Stimulated activated CD4-positive, alpha-beta T cell treated with anti-CD3 and anti-CD28 coated beads, Interleukin-4, amount 100 ng/mL, for 1 hour (primary cell): ENCODE measurements at regions not wholly inside any gene's neighbourhood (a gene's known extent, or its start where the extent isn't known, plus 50 kb on each side); places are given as distances from the start of the nearest gene placed in this dataset.

Source experiments
- DNase-seq: peaks from one replicate; pipeline ENCODE4 v3.0.0-alpha.2; 2020

- no peak for DNase-seq
Observed at GRCh38 chr2:62447411-62447810, 58.6 kb downstream of the TMEM17 start.

GRCh38 chr2:62446491-62446890 lies 59.5 kb downstream of the TMEM17 start:
- no peak for DNase-seq

GRCh38 chr2:62443886-62444285 lies 62.1 kb downstream of the TMEM17 start:
- DNase-seq: no peak

GRCh38 chr2:62443471-62443870 lies 62.5 kb downstream of the TMEM17 start:
- DNase-seq: no peak

- DNase-seq: no peak
Observed at GRCh38 chr2:62441824-62442223, 64.2 kb downstream of the TMEM17 start.

- DNase-seq: no peak
Observed at GRCh38 chr2:62441421-62441820, 64.6 kb downstream of the TMEM17 start.

GRCh38 chr2:62440281-62440946 lies 65.6 kb downstream of the TMEM17 start:
- no peak for DNase-seq

GRCh38 chr2:62439425-62439824 lies 66.6 kb downstream of the TMEM17 start:
- no peak for DNase-seq

GRCh38 chr2:62437785-62438184 lies 68.2 kb downstream of the TMEM17 start:
- no peak for DNase-seq

- DNase-seq: no peak
Observed at GRCh38 chr2:62435720-62436119, 70.3 kb downstream of the TMEM17 start.

GRCh38 chr2:62432407-62432806 lies 73.6 kb downstream of the TMEM17 start:
- no peak for DNase-seq

GRCh38 chr2:62431512-62431911 lies 74.5 kb downstream of the TMEM17 start:
- no peak for DNase-seq

GRCh38 chr2:62430146-62430545 lies 75.8 kb downstream of the TMEM17 start:
- DNase-seq: no peak

- no peak for DNase-seq
Observed at GRCh38 chr2:62427146-62427545, 78.8 kb downstream of the TMEM17 start.

GRCh38 chr2:62426154-62426912 lies 79.7 kb downstream of the TMEM17 start:
- no peak for DNase-seq

- DNase-seq: no peak
Observed at GRCh38 chr2:62425684-62426083, 80.3 kb downstream of the TMEM17 start.

- DNase-seq: no peak
Observed at GRCh38 chr2:62424899-62425298, 81.1 kb downstream of the TMEM17 start.

- no peak for DNase-seq
Observed at GRCh38 chr2:62423883-62424458, 82.0 kb downstream of the TMEM17 start.

GRCh38 chr2:62423235-62423634 lies 82.8 kb downstream of the TMEM17 start:
- DNase-seq: no peak

GRCh38 chr2:62415518-62415917 lies 90.5 kb downstream of the TMEM17 start:
- no peak for DNase-seq

GRCh38 chr2:62415019-62415431 lies 91.0 kb downstream of the TMEM17 start:
- DNase-seq: no peak

GRCh38 chr2:62413116-62413663 lies 92.8 kb downstream of the TMEM17 start:
- no peak for DNase-seq

GRCh38 chr2:62412347-62412742 lies 93.7 kb downstream of the TMEM17 start:
- no peak for DNase-seq

- DNase-seq: no peak
Observed at GRCh38 chr2:62410926-62411456, 95.0 kb downstream of the TMEM17 start.
